HK-2 (cell line): ENCODE measurements at regions not wholly inside any gene's neighbourhood (a gene's known extent, or its start where the extent isn't known, plus 50 kb on each side); places are given as distances from the start of the nearest gene placed in this dataset.
"Not testable (repeated sequence)": the region's sequence is repeated elsewhere in the genome, so short reads cannot be mapped to it uniquely, and the experiment has no call there.

ENCODE experiments used
- DNase-seq: peaks from one replicate; pipeline ENCODE4 v3.0.0-alpha.2; 2018; ENCODE audit not compliant: unreplicated experiment

GRCh38 chr4:33063241-33063640 is 2343.1 kb downstream of the PCDH7 start:
- no peak for DNase-seq

- DNase-seq = no peak
These were observed 2344.1 kb downstream of the PCDH7 start for GRCh38 chr4:33064238-33064637.

GRCh38 chr4:33065749-33066148 is 2345.6 kb downstream of the PCDH7 start:
- no peak for DNase-seq

GRCh38 chr4:33067221-33067620 is 2347.1 kb downstream of the PCDH7 start:
- no peak for DNase-seq

GRCh38 chr4:33068539-33068938 is 2348.4 kb downstream of the PCDH7 start:
- no peak for DNase-seq

GRCh38 chr4:33071535-33071934 is 2351.4 kb downstream of the PCDH7 start:
- no peak for DNase-seq

- no peak for DNase-seq
These were observed 2352.3 kb downstream of the PCDH7 start for GRCh38 chr4:33072298-33073089.

GRCh38 chr4:33073811-33074210 is 2353.6 kb downstream of the PCDH7 start:
- DNase-seq = no peak

GRCh38 chr4:33078145-33078544 is 2358.0 kb downstream of the PCDH7 start:
- DNase-seq = no peak

GRCh38 chr4:33080275-33080674 is 2360.1 kb downstream of the PCDH7 start:
- no peak for DNase-seq

- DNase-seq = no peak
These were observed 2365.5 kb downstream of the PCDH7 start for GRCh38 chr4:33085709-33086108.

- DNase-seq = no peak
These were observed 2366.3 kb downstream of the PCDH7 start for GRCh38 chr4:33086331-33086925.

GRCh38 chr4:33088713-33089112 is 2368.5 kb downstream of the PCDH7 start:
- no peak for DNase-seq

- DNase-seq = no peak
These were observed 2370.7 kb downstream of the PCDH7 start for GRCh38 chr4:33090910-33091309.

GRCh38 chr4:33091961-33092360 is 2371.8 kb downstream of the PCDH7 start:
- DNase-seq = no peak

- DNase-seq = no peak
These were observed 2384.1 kb downstream of the PCDH7 start for GRCh38 chr4:33104273-33104672.

- no peak for DNase-seq
These were observed 2387.6 kb downstream of the PCDH7 start for GRCh38 chr4:33107814-33108213.

GRCh38 chr4:33111117-33111516 is 2390.9 kb downstream of the PCDH7 start:
- no peak for DNase-seq

- DNase-seq = no peak
These were observed 2396.7 kb downstream of the PCDH7 start for GRCh38 chr4:33116871-33117270.

GRCh38 chr4:33126002-33126401 is 2405.8 kb downstream of the PCDH7 start:
- DNase-seq = no peak

- not testable (repeated sequence) for DNase-seq
These were observed 2410.5 kb downstream of the PCDH7 start for GRCh38 chr4:33130662-33131061.

- DNase-seq = no peak
These were observed 2413.6 kb downstream of the PCDH7 start for GRCh38 chr4:33133723-33134122.

- no peak for DNase-seq
These were observed 2414.2 kb downstream of the PCDH7 start for GRCh38 chr4:33134366-33134765.
